SW480 (cell line): ENCODE measurements at regions not wholly inside any gene's neighbourhood (a gene's known extent, or its start where the extent isn't known, plus 50 kb on each side); places are given as distances from the start of the nearest gene placed in this dataset.

Experiments used
- DNase-seq: peaks from one replicate; pipeline ENCODE4 v3.0.0-alpha.2; 2016; ENCODE audit warnings: low spot score

GRCh38 chr18:68525091-68525490, 189.8 kb downstream of the TMX3 start:
- no peak for DNase-seq

- DNase-seq: no peak
Observed at GRCh38 chr18:68520406-68521075, 194.4 kb downstream of the TMX3 start.

- no peak for DNase-seq
Observed at GRCh38 chr18:68519336-68519735, 195.6 kb downstream of the TMX3 start.

GRCh38 chr18:68509902-68510301, 205.0 kb downstream of the TMX3 start:
- DNase-seq: no peak

- no peak for DNase-seq
Observed at GRCh38 chr18:68507781-68508180, 207.1 kb downstream of the TMX3 start.

- DNase-seq: no peak
Observed at GRCh38 chr18:68505178-68505574, 209.7 kb downstream of the TMX3 start.

GRCh38 chr18:68504441-68505177, 210.3 kb downstream of the TMX3 start:
- DNase-seq: no peak

GRCh38 chr18:68500556-68500955, 214.4 kb downstream of the TMX3 start:
- DNase-seq: no peak

GRCh38 chr18:68499141-68499540, 215.8 kb downstream of the TMX3 start:
- no peak for DNase-seq

GRCh38 chr18:68498636-68499035, 216.3 kb downstream of the TMX3 start:
- no peak for DNase-seq

GRCh38 chr18:68498185-68498584, 216.7 kb downstream of the TMX3 start:
- no peak for DNase-seq

- DNase-seq: no peak
Observed at GRCh38 chr18:68494802-68495581, 219.9 kb downstream of the TMX3 start.

- no peak for DNase-seq
Observed at GRCh38 chr18:68489013-68489792, 225.7 kb downstream of the TMX3 start.

- no peak for DNase-seq
Observed at GRCh38 chr18:68484241-68484640, 230.7 kb downstream of the TMX3 start.

- no peak for DNase-seq
Observed at GRCh38 chr18:68482815-68483214, 232.1 kb downstream of the TMX3 start.

GRCh38 chr18:68480196-68480595, 234.7 kb downstream of the TMX3 start:
- DNase-seq: no peak

- no peak for DNase-seq
Observed at GRCh38 chr18:68478246-68478645, 236.7 kb downstream of the TMX3 start.

GRCh38 chr18:68475883-68476282, 239.0 kb downstream of the TMX3 start:
- no peak for DNase-seq

- DNase-seq: no peak
Observed at GRCh38 chr18:68472701-68473295, 242.1 kb downstream of the TMX3 start.

- DNase-seq: no peak
Observed at GRCh38 chr18:68469049-68469625, 245.8 kb downstream of the TMX3 start.

- DNase-seq: no peak
Observed at GRCh38 chr18:68467957-68468356, 247.0 kb downstream of the TMX3 start.
